ENCODE measurements at regions not wholly inside any gene's neighbourhood (a gene's known extent, or its start where the extent isn't known, plus 50 kb on each side); places are given as distances from the start of the nearest gene placed in this dataset.

DNA sequence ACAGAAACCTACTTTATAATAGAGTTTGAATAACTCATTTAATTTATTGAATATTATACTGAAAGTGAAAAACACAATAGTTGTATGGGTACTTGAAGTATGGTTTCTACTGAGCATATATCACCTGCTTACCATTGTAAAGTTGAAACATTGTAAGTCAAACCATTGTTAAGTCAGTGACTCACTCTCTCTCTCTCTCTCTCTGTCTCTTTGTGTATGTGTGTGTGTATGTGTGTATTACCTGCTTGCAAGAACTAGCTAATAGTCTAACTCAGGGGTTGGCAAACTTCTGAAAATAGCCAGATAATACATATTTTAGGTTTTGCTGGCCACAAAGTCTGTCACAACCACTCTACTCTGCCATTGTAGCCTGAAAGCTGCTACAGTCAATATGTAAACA, 564.3 kb upstream of the ZNF608 start:
- DNase-seq, result no peak

GRCh38 chr5:125311743-125312142, 565.3 kb upstream of the ZNF608 start:
- no peak for DNase-seq

DNA sequence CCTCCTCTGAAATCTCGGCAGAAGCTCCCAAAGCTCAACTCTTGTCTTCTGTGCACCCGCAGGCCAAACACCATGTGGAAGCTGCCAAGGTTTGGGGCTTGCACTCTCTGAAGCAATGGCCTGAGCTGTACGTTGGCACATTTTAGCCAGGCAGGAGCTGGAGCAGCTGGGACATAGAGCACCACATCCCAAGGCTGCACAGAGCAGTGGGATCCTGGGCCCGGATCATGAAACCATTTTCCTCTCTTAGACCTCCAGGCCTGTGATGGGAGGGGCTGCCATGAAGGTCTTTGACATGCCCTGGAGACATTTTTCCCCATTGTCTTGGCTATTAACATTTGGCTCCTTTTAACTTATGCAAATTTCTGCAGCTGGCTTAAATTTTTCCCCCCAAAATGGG, 567.1 kb upstream of the ZNF608 start:
- DNase-seq, result no peak

DNA sequence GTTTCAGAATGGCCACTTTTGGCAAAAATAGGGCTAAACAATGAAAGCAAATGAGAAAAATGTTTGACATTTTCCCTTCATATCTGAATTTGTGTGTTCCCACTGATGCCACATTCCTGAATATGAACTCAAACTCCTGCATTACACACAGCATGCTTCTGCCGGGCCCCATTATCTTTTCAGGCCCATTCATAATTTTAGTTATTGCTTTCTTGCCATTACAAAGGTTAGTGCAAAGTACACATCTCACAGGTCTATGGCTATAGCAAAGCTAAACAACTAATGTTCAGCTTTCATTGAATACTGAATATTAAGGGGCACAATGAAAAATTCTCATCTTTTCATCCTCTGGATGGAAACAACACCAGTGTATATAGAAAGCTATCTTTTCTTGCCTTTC, 568.9 kb upstream of the ZNF608 start:
- no peak for DNase-seq

DNA sequence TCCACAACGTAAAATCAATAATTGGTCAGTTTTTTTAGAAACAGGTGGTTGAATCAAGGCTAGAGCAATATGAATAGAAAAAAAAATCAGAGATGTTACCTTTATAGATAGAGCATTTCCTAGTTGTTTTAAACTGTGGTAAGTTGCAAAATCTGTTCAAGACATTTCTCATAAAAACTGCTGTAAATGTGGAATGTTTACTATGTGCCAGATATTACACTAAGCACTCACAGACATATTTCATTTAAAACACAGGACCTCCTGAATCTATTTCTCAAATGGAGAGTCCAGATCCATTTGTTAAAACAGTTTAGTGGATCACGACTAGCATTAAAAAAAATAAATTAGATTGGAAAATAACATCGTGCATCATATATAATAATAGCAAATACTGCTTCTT, 570.0 kb upstream of the ZNF608 start:
- no peak for DNase-seq

DNA sequence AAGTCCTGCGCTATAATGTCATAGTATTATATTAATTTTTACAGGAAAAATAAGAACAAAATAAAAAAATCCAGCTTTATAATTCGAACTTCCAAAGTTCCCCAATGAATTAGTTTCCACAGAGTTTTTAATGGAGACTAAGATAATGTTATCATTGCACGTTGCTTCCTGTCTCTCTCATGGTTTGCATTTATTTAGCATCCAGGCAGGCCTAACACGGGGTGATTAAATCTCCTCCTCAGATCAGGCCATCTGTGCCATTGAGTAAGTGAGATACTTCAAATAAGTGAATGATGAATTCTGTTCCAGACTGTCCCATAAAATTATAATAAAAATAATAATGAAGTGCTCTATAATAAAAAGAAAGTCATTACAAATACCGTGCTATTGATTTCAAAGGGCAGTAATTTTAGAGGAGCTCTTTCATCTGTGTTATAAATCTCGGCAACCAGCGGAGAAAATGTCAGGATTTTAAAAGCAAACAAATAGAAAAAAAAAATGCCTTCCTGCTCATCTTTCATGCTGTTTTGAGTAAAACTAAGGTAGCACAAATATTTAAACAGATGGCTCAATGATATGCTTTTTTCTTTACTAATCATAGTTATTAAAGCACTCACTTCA, 570.6 kb upstream of the ZNF608 start:
- DNase-seq, result peak; percentile 97

DNA sequence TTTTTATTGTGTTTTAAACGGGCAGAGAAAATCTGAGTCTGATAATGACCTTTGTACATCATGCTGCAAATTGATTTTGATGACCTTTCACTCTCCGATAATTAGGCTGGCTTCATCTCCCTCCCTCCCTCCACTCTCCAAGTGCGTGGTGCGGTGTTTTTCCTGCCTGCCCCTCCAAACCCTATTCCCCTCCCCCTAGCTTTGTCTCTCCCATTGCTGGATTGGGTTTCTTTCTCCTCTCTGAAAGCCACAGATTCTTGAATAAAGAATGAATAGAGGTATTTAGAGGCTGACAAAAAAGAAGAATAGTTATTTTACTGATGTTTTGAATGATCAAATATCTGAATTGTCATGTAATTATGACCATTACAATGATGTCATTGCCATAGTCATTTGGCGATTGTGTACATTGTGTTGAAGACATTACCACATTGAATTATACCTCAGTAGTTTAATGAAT, 571.1 kb upstream of the ZNF608 start:
- DNase-seq, result no peak

DNA sequence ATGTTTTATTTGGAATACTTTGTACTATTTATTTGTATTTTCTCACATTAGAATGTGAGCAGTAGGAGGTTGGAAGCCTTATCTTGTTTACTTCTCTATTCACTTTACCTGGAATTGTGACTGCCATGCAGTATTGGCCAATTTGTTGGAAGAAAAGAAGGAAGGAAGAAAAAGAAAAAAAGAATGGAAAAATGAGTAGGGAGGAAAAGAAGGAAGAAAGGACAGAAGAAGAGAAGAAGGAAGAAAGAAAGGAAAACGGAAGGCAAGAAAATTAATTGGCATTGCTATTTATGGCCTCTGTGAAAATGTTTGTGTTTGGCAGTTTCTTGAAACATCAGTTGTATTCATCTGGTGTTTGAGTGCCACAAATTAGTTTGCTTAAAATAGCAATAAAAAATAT, 575.2 kb upstream of the ZNF608 start:
- DNase-seq, result no peak

DNA sequence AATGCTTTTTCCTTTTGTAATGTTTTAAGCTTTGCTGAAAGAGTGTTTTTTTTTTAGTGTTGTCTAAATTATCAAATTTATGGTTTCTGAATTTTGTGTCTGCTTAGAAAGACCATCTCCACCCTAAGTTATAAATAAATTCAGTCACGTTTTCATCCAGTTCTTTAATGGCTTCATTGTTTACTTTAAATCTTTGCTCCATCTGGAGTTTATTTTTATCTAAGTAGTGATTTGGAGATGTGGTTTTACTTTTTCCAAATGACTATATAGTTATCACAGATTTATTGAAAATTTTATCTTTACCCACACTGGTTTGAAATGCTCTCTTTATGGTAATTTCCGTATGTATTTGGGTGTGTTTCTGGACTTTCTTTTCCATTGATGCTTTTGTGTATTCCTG, 577.2 kb upstream of the ZNF608 start:
- no peak for DNase-seq

GRCh38 chr5:125325488-125326149, 579.2 kb upstream of the ZNF608 start:
- no peak for DNase-seq

DNA sequence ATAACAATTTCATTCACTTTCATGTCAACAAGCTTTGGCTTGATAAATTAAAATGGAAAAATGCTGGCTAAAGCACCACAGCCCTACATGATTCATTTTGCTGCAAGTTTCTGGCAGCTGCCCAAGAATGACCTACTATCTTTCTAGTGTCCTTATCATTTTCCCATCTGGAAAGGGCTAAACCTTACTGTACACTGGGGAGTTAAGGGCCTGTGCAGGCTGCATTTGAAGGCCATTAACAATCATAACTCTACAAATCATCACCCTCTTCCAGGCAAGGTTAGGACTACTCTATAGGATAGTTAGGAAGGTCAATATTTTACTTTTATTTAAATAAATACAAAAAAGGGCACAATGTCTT, 579.7 kb upstream of the ZNF608 start:
- no peak for DNase-seq

- no peak for DNase-seq
Measured at GRCh38 chr5:125327676-125328075, 581.2 kb upstream of the ZNF608 start.

- DNase-seq, result no peak
Measured at GRCh38 chr5:125331987-125332598, 585.7 kb upstream of the ZNF608 start.

GRCh38 chr5:125333416-125333815, 587.0 kb upstream of the ZNF608 start:
- DNase-seq, result no peak

DNA sequence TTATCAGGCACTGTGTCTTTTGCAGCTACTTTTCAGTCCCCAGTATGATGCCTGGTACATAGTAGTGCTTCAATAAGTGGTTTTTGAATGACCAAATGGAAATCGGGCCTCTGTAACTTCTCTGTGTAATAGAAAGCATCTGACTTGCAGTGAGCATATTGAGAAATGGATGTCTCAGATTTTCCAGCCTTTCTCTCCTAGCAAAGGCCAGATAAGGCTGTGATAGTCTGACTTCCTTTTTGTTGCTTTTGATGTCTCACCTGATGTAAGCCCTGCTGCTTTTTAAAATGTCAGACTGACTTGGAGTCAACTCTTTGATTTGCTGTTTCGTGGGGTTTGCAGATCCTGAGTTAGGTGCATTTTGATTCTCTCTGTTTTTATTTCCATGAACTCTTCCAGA, 590.0 kb upstream of the ZNF608 start:
- no peak for DNase-seq

- DNase-seq, result no peak
Measured at GRCh38 chr5:125337294-125337693, 590.9 kb upstream of the ZNF608 start.

DNA sequence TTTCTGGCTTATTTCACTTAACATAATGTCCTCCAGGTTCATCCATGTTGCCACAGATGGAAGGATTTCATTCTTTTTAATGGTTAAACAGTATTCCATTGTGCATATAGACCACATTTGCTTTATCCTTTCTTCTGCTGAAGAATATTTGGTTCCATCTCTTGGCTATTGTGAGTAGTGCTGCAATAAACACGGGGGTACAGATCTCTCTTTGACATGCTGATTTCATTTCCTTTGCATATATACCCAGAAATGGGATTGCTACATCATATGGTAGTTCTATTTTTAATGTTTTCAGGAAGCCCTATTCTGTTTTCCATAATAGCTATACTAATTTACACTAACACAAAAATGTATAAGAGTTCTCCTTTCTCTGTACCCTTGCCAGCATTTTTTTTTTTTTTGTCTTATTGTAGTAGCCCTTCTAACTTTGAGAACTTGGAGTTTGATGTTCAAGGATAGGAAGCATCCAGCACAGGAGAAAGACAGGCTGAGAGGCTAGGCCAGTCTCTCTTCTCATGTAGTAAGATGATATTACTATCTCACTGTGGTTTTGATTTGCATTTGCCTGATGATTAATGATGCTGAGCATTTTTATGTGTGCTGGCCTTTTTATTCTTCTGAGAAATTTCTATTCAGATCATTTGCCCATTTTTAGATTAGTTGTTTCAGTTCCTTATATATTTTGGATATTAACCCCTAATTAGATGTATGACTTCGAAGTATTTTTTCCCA, 592.2 kb upstream of the ZNF608 start:
- DNase-seq, result no peak

DNA sequence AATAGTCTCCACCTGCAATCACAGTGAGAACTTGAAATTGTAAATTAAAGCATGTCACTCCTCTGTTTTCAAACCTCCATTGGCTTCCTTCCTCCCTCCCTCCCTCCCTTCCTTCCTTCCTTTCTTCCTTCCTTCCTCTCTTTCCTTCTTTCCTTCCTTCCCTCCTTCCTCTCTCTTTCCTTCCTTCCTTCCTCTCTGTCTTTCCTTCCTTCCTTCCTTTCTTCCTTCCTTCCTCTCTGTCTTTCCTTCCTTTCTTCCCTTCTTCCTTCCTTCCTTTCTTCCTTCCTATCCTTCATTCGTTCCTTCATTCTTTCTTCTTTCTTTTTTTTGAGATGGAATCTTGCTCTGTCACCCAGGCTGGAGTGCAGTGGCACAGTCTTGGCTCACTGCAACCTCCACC, 595.0 kb upstream of the ZNF608 start:
- no peak for DNase-seq

DNA sequence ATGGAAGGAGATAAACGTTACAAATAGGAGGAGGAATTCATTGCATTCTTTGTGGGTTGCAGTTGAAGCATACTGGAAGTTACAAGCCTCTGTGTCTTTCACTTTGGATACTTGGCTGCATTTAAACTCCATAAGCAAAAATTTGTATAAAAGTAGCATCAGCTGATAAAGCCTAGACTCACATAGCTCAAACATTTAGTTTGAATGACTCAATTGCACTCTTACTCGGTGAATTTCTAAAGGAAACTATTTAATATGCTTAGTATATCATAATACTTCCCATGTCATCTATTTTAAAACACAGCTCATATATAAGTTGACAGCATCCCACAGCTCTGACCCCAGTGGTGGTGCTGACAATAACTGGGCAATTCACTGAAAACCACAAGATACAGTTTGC, 596.6 kb upstream of the ZNF608 start:
- DNase-seq, result no peak

- DNase-seq, result no peak
Measured at GRCh38 chr5:125346316-125346715, 599.9 kb upstream of the ZNF608 start.

DNA sequence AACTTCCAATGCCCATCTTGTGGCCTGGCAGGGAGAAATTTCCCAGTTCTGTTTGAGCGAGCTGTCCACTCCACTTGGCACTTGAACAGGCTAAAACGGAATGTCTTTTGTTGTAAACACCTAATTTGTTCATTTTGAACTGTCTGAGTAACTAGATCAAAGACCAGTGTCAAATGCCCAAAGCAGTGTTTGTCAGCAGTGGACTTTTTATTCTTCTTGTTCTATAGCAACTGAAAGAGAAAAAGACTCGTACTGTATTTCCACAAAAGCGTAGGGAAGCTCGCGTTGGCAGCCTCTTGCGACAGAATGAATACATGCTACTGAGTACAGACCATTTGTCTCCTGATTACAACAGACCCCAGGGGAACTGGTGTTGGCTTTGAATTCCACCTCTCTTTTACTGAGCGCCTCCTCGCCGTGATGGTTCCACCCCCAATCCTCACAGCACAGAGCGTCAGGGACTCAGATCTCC, 601.8 kb upstream of the ZNF608 start:
- no peak for DNase-seq

- DNase-seq, result no peak
Measured at GRCh38 chr5:125348936-125349831, 602.7 kb upstream of the ZNF608 start.

- DNase-seq, result no peak
Measured at GRCh38 chr5:125357660-125358059, 611.2 kb upstream of the ZNF608 start.

Data from NCI-H2081 treated with DMSO at 0.1 percent for 48 hours (cell line).